H1 (cell line): ENCODE measurements at regions not wholly inside any gene's neighbourhood (a gene's known extent, or its start where the extent isn't known, plus 50 kb on each side); places are given as distances from the start of the nearest gene placed in this dataset.

Experiments
- CTCF ChIA-PET: fragments of 300-600 bp; sonication (Branson Sonifier 250); formaldehyde crosslinking; loops from one replicate; lab custom pipeline; 2021; ENCODE audit not compliant: partially characterized antibody; lab: Charles Lee
- POLR2A ChIA-PET: fragments of 300-600 bp; sonication (Branson Sonifier 250); formaldehyde crosslinking; loops from one replicate; lab custom pipeline; 2021; ENCODE audit warnings: inconsistent platforms; ENCODE audit not compliant: partially characterized antibody; lab: Charles Lee
- DNase-seq, 2 experiments: peaks; one replicate each; pipeline versions ENCODE4 v3.0.0 to v3.0.0-alpha.2; 2010 to 2022; ENCODE audit warnings: low spot score in 2 of 2, low read depth in 1 of 2, mixed read lengths in 1 of 2
- FAIRE-seq: peaks from 2 replicates; lab custom pipeline; 2011; peaks lifted over from hg19 to GRCh38; lab: Jason Lieb, UNC
- H2AFZ ChIP-seq: 2 replicates; pipeline ENCODE4 v1.8.1; 2012; ENCODE audit warnings: low read length, inconsistent platforms
- H2AK5ac ChIP-seq: 2 replicates; pipeline ENCODE4 v1.6.1; 2013; ENCODE audit warnings: low read depth, low read length
- H2BK120ac ChIP-seq: replicated peaks from 2 replicates; pipeline ENCODE3; 2013; ENCODE audit warnings: low read depth, low read length, inconsistent platforms
- H2BK12ac ChIP-seq: 2 replicates; pipeline ENCODE4 v1.6.1; 2013; ENCODE audit warnings: low read depth, low read length
- H2BK15ac ChIP-seq: 2 replicates; pipeline ENCODE4 v1.6.1; 2013; ENCODE audit warnings: low read length
- H2BK20ac ChIP-seq: 2 replicates; pipeline ENCODE4 v1.6.1; 2013; ENCODE audit warnings: low read length
- H2BK5ac ChIP-seq: 2 replicates; pipeline ENCODE4 v1.6.1; 2013; ENCODE audit warnings: low read depth, low read length
- H3K14ac ChIP-seq: 2 replicates; pipeline ENCODE4 v1.6.1; 2013; ENCODE audit warnings: inconsistent platforms; ENCODE audit not compliant: insufficient read length
- H3K18ac ChIP-seq: 2 replicates; pipeline ENCODE4 v1.6.1; 2013; ENCODE audit warnings: low read length; ENCODE audit errors: extremely low read depth
- H3K23ac ChIP-seq: 2 replicates; pipeline ENCODE4 v1.6.1; 2013; ENCODE audit warnings: inconsistent platforms; ENCODE audit not compliant: insufficient read length
- H3K23me2 ChIP-seq: 2 replicates; pipeline ENCODE4 v1.6.1; 2013; ENCODE audit warnings: low read depth, low read length
- H3K27ac ChIP-seq: 2 replicates; pipeline ENCODE4 v1.6.1; 2011; ENCODE audit warnings: low read depth, low read length, inconsistent platforms
- H3K27me3 ChIP-seq, 4 experiments: replicated peaks in 1 of 4; 1 replicate in 1 of 4; 2 replicates in 3 of 4; pipeline versions ENCODE4 v1.6.1 to v1.8.1; 2011 to 2013; ENCODE audit warnings: low read length in 3 of 4, mild to moderate bottlenecking in 3 of 4, inconsistent platforms in 2 of 4, mixed read lengths in 2 of 4, moderate library complexity in 1 of 4; ENCODE audit not compliant: control insufficient read depth in 3 of 4, insufficient read depth in 3 of 4; ENCODE audit errors: extremely low read depth in 1 of 4
- H3K36me3 ChIP-seq, 4 experiments: 2 replicates each; pipeline versions ENCODE4 v1.6.1 to v1.8.1; 2011 to 2013; ENCODE audit warnings: mild to moderate bottlenecking in 4 of 4, low read length in 3 of 4, moderate library complexity in 2 of 4, control low read depth in 1 of 4, inconsistent platforms in 1 of 4; ENCODE audit not compliant: insufficient read depth in 4 of 4, control insufficient read depth in 2 of 4
- H3K4ac ChIP-seq: replicated peaks from 2 replicates; pipeline ENCODE3; 2013; ENCODE audit warnings: low read length, low read depth, mixed read lengths, inconsistent platforms; ENCODE audit not compliant: insufficient read length
- H3K4me1 ChIP-seq, 4 experiments: replicated peaks in 1 of 4; 1 replicate in 1 of 4; 2 replicates in 3 of 4; pipeline versions ENCODE4 v1.6.1 to v1.8.1; 2011 to 2013; ENCODE audit warnings: low read length in 3 of 4, inconsistent platforms in 2 of 4, mixed read lengths in 1 of 4; ENCODE audit not compliant: insufficient read depth in 4 of 4, control insufficient read depth in 3 of 4
- H3K4me2 ChIP-seq, 2 experiments: 2 replicates each; pipeline versions ENCODE4 v1.6.1 to v1.8.1; 2011 to 2013; ENCODE audit warnings: low read depth in 2 of 2, low read length in 2 of 2, control low read depth in 1 of 2, inconsistent platforms in 1 of 2, mild to moderate bottlenecking in 1 of 2; ENCODE audit not compliant: insufficient read depth in 1 of 2
- H3K4me3 ChIP-seq, 4 experiments: fragments of 200-600, 300-600 bp in 1 of 4; sonication (generic), shearing (Covaris generic), sonication (Bioruptor Twin) in 1 of 4; 2 replicates each; pipeline versions ENCODE4 v1.5.1 to v1.8.1; 2011 to 2016; ENCODE audit warnings: low read length in 4 of 4, low read depth in 3 of 4, control low read depth in 2 of 4, inconsistent platforms in 2 of 4, mild to moderate bottlenecking in 2 of 4, mixed read lengths in 1 of 4, moderate library complexity in 1 of 4; ENCODE audit not compliant: insufficient read depth in 2 of 4; ENCODE audit errors: extremely low read depth in 1 of 4
- H3K56ac ChIP-seq: replicated peaks from 2 replicates; pipeline ENCODE3; 2013; ENCODE audit warnings: low read depth, mild to moderate bottlenecking, mixed read lengths, low read length, inconsistent platforms; ENCODE audit not compliant: insufficient read length
- H3K79me1 ChIP-seq: 2 replicates; pipeline ENCODE4 v1.6.1; 2013; ENCODE audit warnings: low read depth, low read length, control low read depth
- H3K79me2 ChIP-seq, 2 experiments: 2 replicates each; pipeline versions ENCODE4 v1.6.1 to v1.8.1; 2012 to 2013; ENCODE audit warnings: low read length in 2 of 2, mild to moderate bottlenecking in 2 of 2, inconsistent platforms in 1 of 2; ENCODE audit not compliant: insufficient read depth in 2 of 2, control insufficient read depth in 1 of 2
- H3K9ac ChIP-seq, 4 experiments: replicated peaks in 1 of 4; 1 replicate in 1 of 4; 2 replicates in 3 of 4; pipeline versions ENCODE4 v1.6.1 to v1.8.1; 2011 to 2013; ENCODE audit warnings: low read depth in 3 of 4, low read length in 3 of 4, control low read depth in 2 of 4, mild to moderate bottlenecking in 2 of 4, moderate library complexity in 2 of 4, inconsistent platforms in 1 of 4; ENCODE audit errors: extremely low read depth in 1 of 4
- H3K9me3 ChIP-seq, 2 experiments: 2 replicates each; pipeline versions ENCODE4 v1.6.1 to v1.8.1; 2012 to 2013; ENCODE audit warnings: mild to moderate bottlenecking in 2 of 2, moderate library complexity in 2 of 2, control low read depth in 1 of 2, inconsistent platforms in 1 of 2, low read depth in 1 of 2, low read length in 1 of 2, mixed read lengths in 1 of 2; ENCODE audit not compliant: insufficient read depth in 2 of 2
- H4K20me1 ChIP-seq, 2 experiments: replicated peaks in 1 of 2; 2 replicates each; pipeline versions ENCODE3 to v1.8.1; 2011 to 2013; ENCODE audit warnings: inconsistent platforms in 2 of 2, low read length in 2 of 2, mild to moderate bottlenecking in 1 of 2; ENCODE audit not compliant: insufficient read depth in 2 of 2, control insufficient read depth in 1 of 2
- H4K5ac ChIP-seq: 2 replicates; pipeline ENCODE4 v1.6.1; 2013; ENCODE audit warnings: low read length, low read depth, mixed read lengths, inconsistent platforms; ENCODE audit not compliant: insufficient read length
- H4K8ac ChIP-seq: 2 replicates; pipeline ENCODE4 v1.8.0; 2013; ENCODE audit warnings: mild to moderate bottlenecking, moderate library complexity, low read length, inconsistent platforms; ENCODE audit not compliant: insufficient read depth; ENCODE audit errors: extremely low read depth
- H4K91ac ChIP-seq: replicated peaks from 2 replicates; pipeline ENCODE3; 2013; ENCODE audit warnings: low read length, mixed read lengths, inconsistent platforms; ENCODE audit not compliant: insufficient read length
- BACH1 ChIP-seq: IDR thresholded peaks from 2 replicates; pipeline ENCODE4 v1.6.1; 2012; ENCODE audit warnings: low read length, improper control_type of control experiment
- BRCA1 ChIP-seq: IDR thresholded peaks from 2 replicates; pipeline ENCODE4 v1.6.1; 2012; ENCODE audit warnings: low read depth, low read length, improper control_type of control experiment
- GABPA ChIP-seq: IDR thresholded peaks from 2 replicates; pipeline ENCODE4 v1.6.1; 2011; ENCODE audit warnings: mild to moderate bottlenecking, low read length, moderate library complexity, borderline replicate concordance; ENCODE audit not compliant: insufficient read depth
- JUN ChIP-seq: IDR thresholded peaks from 2 replicates; pipeline ENCODE4 v1.6.1; 2011; ENCODE audit warnings: low read depth, mild to moderate bottlenecking, improper control_type of control experiment, low read length
- KDM1A ChIP-seq: fragments of 200-600, 300-600 bp; sonication (generic); IDR thresholded peaks from 2 replicates; pipeline ENCODE4 v1.7.1; 2016; ENCODE audit warnings: mild to moderate bottlenecking, low read length, borderline replicate concordance
- KDM4A ChIP-seq: IDR thresholded peaks from one replicate; pipeline ENCODE4 v1.7.1; 2012; ENCODE audit warnings: low read depth, mild to moderate bottlenecking, moderate library complexity, low read length, inconsistent platforms; ENCODE audit not compliant: severe bottlenecking
- KDM5A ChIP-seq: fragments of 200-600 bp; IDR thresholded peaks from 2 replicates; pipeline ENCODE4 v1.7.1; 2012; ENCODE audit warnings: mild to moderate bottlenecking, low read length, inconsistent platforms, mixed read lengths
- PHF8 ChIP-seq: fragments of 200-600 bp; sonication (generic); conservative IDR thresholded peaks from 2 replicates; pipeline ENCODE4 v1.7.1; 2012; ENCODE audit warnings: low read depth, mild to moderate bottlenecking, inconsistent platforms, low read length, moderate library complexity
- POU5F1 ChIP-seq: IDR thresholded peaks from 2 replicates; pipeline ENCODE4 v1.6.1; 2011; ENCODE audit warnings: low read depth, mild to moderate bottlenecking, low read length, moderate library complexity
- SIX5 ChIP-seq: IDR thresholded peaks from 2 replicates; pipeline ENCODE4 v1.6.1; 2011; ENCODE audit warnings: mild to moderate bottlenecking, low read depth, low read length
- SP4 ChIP-seq: IDR thresholded peaks from 2 replicates; pipeline ENCODE4 v1.6.1; 2012; ENCODE audit warnings: low read length, inconsistent platforms
- SRF ChIP-seq: IDR thresholded peaks from 2 replicates; pipeline ENCODE4 v1.6.1; 2011; ENCODE audit warnings: mild to moderate bottlenecking, low read depth, low read length, moderate library complexity
- WGBS, 2 experiments: shearing (Covaris generic) in 1 of 2; methylation state at CpG; one replicate each; pipeline versions ENCODE4 v1.1.6 to v1.1.7; 2013 to 2015; ENCODE audit warnings: low lambda C conversion rate in 2 of 2, mixed read lengths in 2 of 2, inconsistent platforms in 1 of 2, low coverage in 1 of 2, missing lambda C conversion rate in 1 of 2; ENCODE audit not compliant: insufficient replicate concordance in 2 of 2, insufficient coverage in 1 of 2, insufficient read length in 1 of 2; ENCODE audit errors: extremely low coverage in 1 of 2, missing lambda C conversion rate in 1 of 2; 5-methylcytosine and 5-hydroxymethylcytosine counted together
- TF ChIP-seq, protein P1 (sequence below): IDR thresholded peaks from 2 replicates; pipeline ENCODE4 v1.6.1; 2012; ENCODE audit warnings: inconsistent platforms
- TF ChIP-seq, protein P2 (sequence below): IDR thresholded peaks from 2 replicates; pipeline ENCODE4 v1.6.1; 2011; ENCODE audit warnings: low read depth, mild to moderate bottlenecking, low read length; ENCODE audit not compliant: insufficient read depth
- TF ChIP-seq, protein P3 (sequence below): IDR thresholded peaks from 2 replicates; pipeline ENCODE4 v1.6.1; 2012; ENCODE audit warnings: inconsistent platforms

DNA sequence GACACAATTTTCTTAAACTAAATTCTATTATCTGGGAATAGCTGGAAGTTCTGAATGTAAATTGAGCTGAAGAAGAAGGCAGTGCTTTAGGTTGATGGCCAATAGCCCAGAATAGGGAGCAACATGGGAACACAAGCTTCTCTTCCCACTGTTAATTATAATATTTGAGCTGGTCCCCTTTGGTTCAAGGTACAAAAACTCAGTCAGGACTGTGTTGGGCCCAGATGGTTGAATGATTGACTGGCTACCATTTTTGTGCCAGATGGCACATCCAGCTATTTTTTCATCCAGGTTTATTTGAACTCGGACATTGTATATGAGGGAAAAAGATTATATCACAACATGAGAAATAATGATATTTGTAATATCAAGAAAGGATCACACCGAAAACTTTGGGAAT is 458.9 kb downstream of the SLITRK1 start:
- H3K4me1 ChIP-seq, result no peaks in the 10 kb centered on the region
- no peaks in the 10 kb centered on the region for H3K36me3 ChIP-seq
- WGBS, 2 experiments, result 89% methylated on average over 2 of the region's 2 CpGs; no CpG with 5 or more reads in 1 of the 2 experiments
- ChIA-PET POLR2A (no interaction called here), CTCF (interaction anchor here (1.6 kb wide), 1 partner anchor 357 kb away, joined by 4 read pairs; no protein-coding TSS in a partner anchor)
- no peak for DNase-seq
- no peak overlapping the region for H2BK120ac ChIP-seq
- FAIRE-seq, result no peak
- no peak overlapping the region for H2BK5ac ChIP-seq
- no peak overlapping the region for H3K4ac ChIP-seq
- H3K4me3 ChIP-seq, result no peak overlapping the region
- no peak overlapping the region for H2BK20ac ChIP-seq
- H4K20me1 ChIP-seq, result no peaks in the 10 kb centered on the region
- H2BK12ac ChIP-seq, result no peak overlapping the region
- no peak overlapping the region for H2AK5ac ChIP-seq
- H3K79me2 ChIP-seq, result no peaks in the 10 kb centered on the region
- H3K23ac ChIP-seq, result no peak overlapping the region
- H3K56ac ChIP-seq, result no peak overlapping the region
- H4K5ac ChIP-seq, result no peak overlapping the region
- no peak overlapping the region for H2AFZ ChIP-seq
- no peaks in the 10 kb centered on the region for H3K79me1 ChIP-seq
- H3K23me2 ChIP-seq, result no peaks in the 10 kb centered on the region
- no peak overlapping the region for H3K27ac ChIP-seq
- H3K9ac ChIP-seq, result no peak overlapping the region
- no peak overlapping the region for H4K8ac ChIP-seq
- H3K14ac ChIP-seq, result no peak overlapping the region
- no peak overlapping the region for H3K4me2 ChIP-seq
- H2BK15ac ChIP-seq, result no peak overlapping the region
- H3K27me3 ChIP-seq, result no peaks in the 10 kb centered on the region
- H4K91ac ChIP-seq, result no peak overlapping the region
- no peaks in the 10 kb centered on the region for H3K9me3 ChIP-seq
- H3K18ac ChIP-seq, result no peak overlapping the region
- TF ChIP-seq, protein P1, sequence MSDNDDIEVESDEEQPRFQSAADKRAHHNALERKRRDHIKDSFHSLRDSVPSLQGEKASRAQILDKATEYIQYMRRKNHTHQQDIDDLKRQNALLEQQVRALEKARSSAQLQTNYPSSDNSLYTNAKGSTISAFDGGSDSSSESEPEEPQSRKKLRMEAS, result no peak
- no peak for TF ChIP-seq SIX5
- TF ChIP-seq SRF, result no peak
- TF ChIP-seq, protein P2, sequence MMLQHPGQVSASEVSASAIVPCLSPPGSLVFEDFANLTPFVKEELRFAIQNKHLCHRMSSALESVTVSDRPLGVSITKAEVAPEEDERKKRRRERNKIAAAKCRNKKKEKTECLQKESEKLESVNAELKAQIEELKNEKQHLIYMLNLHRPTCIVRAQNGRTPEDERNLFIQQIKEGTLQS, result no peak
- no peak for TF ChIP-seq BRCA1
- no peak for TF ChIP-seq BACH1
- no peak for TF ChIP-seq KDM4A
- no peak for TF ChIP-seq KDM1A
- TF ChIP-seq, protein P3, sequence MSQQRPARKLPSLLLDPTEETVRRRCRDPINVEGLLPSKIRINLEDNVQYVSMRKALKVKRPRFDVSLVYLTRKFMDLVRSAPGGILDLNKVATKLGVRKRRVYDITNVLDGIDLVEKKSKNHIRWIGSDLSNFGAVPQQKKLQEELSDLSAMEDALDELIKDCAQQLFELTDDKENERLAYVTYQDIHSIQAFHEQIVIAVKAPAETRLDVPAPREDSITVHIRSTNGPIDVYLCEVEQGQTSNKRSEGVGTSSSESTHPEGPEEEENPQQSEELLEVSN, result no peak
- TF ChIP-seq SP4, result no peak
- TF ChIP-seq GABPA, result no peak
- no peak for TF ChIP-seq JUN
- no peak for TF ChIP-seq POU5F1
- TF ChIP-seq PHF8, result no peak
- TF ChIP-seq KDM5A, result no peak
